ENCODE measurements at regions not wholly inside any gene's neighbourhood (a gene's known extent, or its start where the extent isn't known, plus 50 kb on each side); places are given as distances from the start of the nearest gene placed in this dataset.

- TF ChIP-seq CTCF (IDR thresholded peaks at IDR 0.05; ENCODE audit: insufficient read depth, low read length) = no peak
- no peak for TF ChIP-seq POLR2AphosphoS5 (IDR thresholded peaks at IDR 0.05; ENCODE audit: low read depth)
- TF ChIP-seq SPI1 (IDR thresholded peaks at IDR 0.05; ENCODE audit: borderline replicate concordance, low read depth) = no peak
Observed at GRCh38 chr4:38236503-38236902, 276.3 kb downstream of the PTTG2 start.

All from HL-60 (cell line).